Superior temporal gyrus (tissue), 1 donor: ENCODE measurements at regions not wholly inside any gene's neighbourhood (a gene's known extent, or its start where the extent isn't known, plus 50 kb on each side); places are given as distances from the start of the nearest gene placed in this dataset.
"Not testable (repeated sequence)": the region's sequence is repeated elsewhere in the genome, so short reads cannot be mapped to it uniquely, and the experiment has no call there.

Experiments
- DNase-seq: peaks from one replicate; pipeline ENCODE4 v3.0.0-alpha.2; 2016; ENCODE audit errors: extremely low spot score

GRCh38 chr7:119943942-119944600 is 328.9 kb upstream of the KCND2 start:
- DNase-seq = no peak

- no peak for DNase-seq
Observed at GRCh38 chr7:119944601-119944972, 328.4 kb upstream of the KCND2 start.

GRCh38 chr7:119945822-119946221 is 327.2 kb upstream of the KCND2 start:
- no peak for DNase-seq

GRCh38 chr7:119949053-119949452 is 323.9 kb upstream of the KCND2 start:
- DNase-seq = no peak

- DNase-seq = not testable (repeated sequence)
Observed at GRCh38 chr7:119950390-119951041, 322.5 kb upstream of the KCND2 start.

- DNase-seq = not testable (repeated sequence)
Observed at GRCh38 chr7:119951614-119952013, 321.4 kb upstream of the KCND2 start.

GRCh38 chr7:119957335-119957734 is 315.6 kb upstream of the KCND2 start:
- DNase-seq = no peak

GRCh38 chr7:119959811-119960210 is 313.2 kb upstream of the KCND2 start:
- DNase-seq = no peak

- no peak for DNase-seq
Observed at GRCh38 chr7:119963654-119964053, 309.3 kb upstream of the KCND2 start.

GRCh38 chr7:119964065-119964464 is 308.9 kb upstream of the KCND2 start:
- no peak for DNase-seq

- no peak for DNase-seq
Observed at GRCh38 chr7:119964788-119965542, 308.0 kb upstream of the KCND2 start.

- DNase-seq = no peak
Observed at GRCh38 chr7:119967221-119967620, 305.8 kb upstream of the KCND2 start.

GRCh38 chr7:119968411-119968810 is 304.6 kb upstream of the KCND2 start:
- not testable (repeated sequence) for DNase-seq

- DNase-seq = no peak
Observed at GRCh38 chr7:119969054-119969453, 303.9 kb upstream of the KCND2 start.

- no peak for DNase-seq
Observed at GRCh38 chr7:119969763-119970162, 303.2 kb upstream of the KCND2 start.

- no peak for DNase-seq
Observed at GRCh38 chr7:119974972-119975371, 298.0 kb upstream of the KCND2 start.

- no peak for DNase-seq
Observed at GRCh38 chr7:119982884-119983283, 290.1 kb upstream of the KCND2 start.

GRCh38 chr7:119983468-119983867 is 289.5 kb upstream of the KCND2 start:
- no peak for DNase-seq

GRCh38 chr7:119984247-119984646 is 288.7 kb upstream of the KCND2 start:
- DNase-seq = no peak

- no peak for DNase-seq
Observed at GRCh38 chr7:119988401-119988800, 284.6 kb upstream of the KCND2 start.

- no peak for DNase-seq
Observed at GRCh38 chr7:119994928-119995327, 278.0 kb upstream of the KCND2 start.

GRCh38 chr7:119996634-119997033 is 276.3 kb upstream of the KCND2 start:
- no peak for DNase-seq
